DOHH2 (cell line): ENCODE measurements at regions not wholly inside any gene's neighbourhood (a gene's known extent, or its start where the extent isn't known, plus 50 kb on each side); places are given as distances from the start of the nearest gene placed in this dataset.

Experiments used
- H3F3A ChIP-seq: fragments of 200-600 bp; sonication (generic), shearing (Covaris generic); 2 replicates; pipeline ENCODE4 v1.6.0; 2016; ENCODE audit warnings: antibody characterized with exemption, mild to moderate bottlenecking; ENCODE audit not compliant: control insufficient read depth, insufficient read depth
- H3K27ac ChIP-seq: fragments of 200-600 bp; sonication (generic); 2 replicates; pipeline ENCODE4 v1.5.1; 2014; ENCODE audit warnings: low read depth, mild to moderate bottlenecking, low read length, moderate library complexity
- H3K27me3 ChIP-seq: fragments of 200-600 bp; sonication (generic); 2 replicates; pipeline ENCODE4 v1.6.1; 2014; ENCODE audit warnings: mild to moderate bottlenecking, low read length, mixed read lengths; ENCODE audit not compliant: control insufficient read depth
- H3K36me3 ChIP-seq: fragments of 200-600 bp; sonication (generic); 2 replicates; pipeline ENCODE4 v1.6.1; 2014; ENCODE audit warnings: mild to moderate bottlenecking, low read length, moderate library complexity, mixed read lengths; ENCODE audit not compliant: control insufficient read depth
- H3K4me1 ChIP-seq: fragments of 200-600 bp; sonication (generic); 2 replicates; pipeline ENCODE4 v1.6.1; 2014; ENCODE audit warnings: mild to moderate bottlenecking, low read length, mixed read lengths; ENCODE audit not compliant: control insufficient read depth
- H3K4me2 ChIP-seq: fragments of 200-600 bp; sonication (generic); 2 replicates; pipeline ENCODE4 v1.6.0; 2014; ENCODE audit warnings: mild to moderate bottlenecking, low read length, moderate library complexity
- H3K4me3 ChIP-seq: fragments of 200-600 bp; sonication (generic); 2 replicates; pipeline ENCODE4 v1.5.1; 2014; ENCODE audit warnings: mild to moderate bottlenecking, low read length, mixed read lengths
- H3K79me2 ChIP-seq: fragments of 200-600 bp; sonication (generic); 2 replicates; pipeline ENCODE4 v1.6.1; 2014; ENCODE audit warnings: mild to moderate bottlenecking, low read length, mixed read lengths; ENCODE audit not compliant: control insufficient read depth
- H3K9me2 ChIP-seq: fragments of 200-600 bp; sonication (generic); replicated peaks from 2 replicates; pipeline ENCODE4 v1.6.1; 2014; ENCODE audit warnings: mild to moderate bottlenecking, low read length, mixed read lengths; ENCODE audit not compliant: control insufficient read depth
- H3K9me3 ChIP-seq: fragments of 200-600 bp; sonication (generic); 2 replicates; pipeline ENCODE4 v1.6.1; 2014; ENCODE audit warnings: antibody characterized with exemption, low read length, mixed read lengths; ENCODE audit not compliant: control insufficient read depth, insufficient read depth
- H4K20me1 ChIP-seq: fragments of 200-600 bp; sonication (generic); 2 replicates; pipeline ENCODE4 v1.6.0; 2014; ENCODE audit warnings: low read depth, mild to moderate bottlenecking, antibody characterized with exemption, low read length, moderate library complexity; ENCODE audit not compliant: control insufficient read depth, insufficient read depth
- CTCF ChIP-seq: fragments of 200-600 bp; sonication (generic); IDR thresholded peaks from one replicate; pipeline ENCODE4 v1.5.1; 2014; ENCODE audit warnings: antibody characterized with exemption, mild to moderate bottlenecking, low read depth, low read length; ENCODE audit not compliant: poor library complexity, severe bottlenecking
- EZH2phosphoT487 ChIP-seq: fragments of 200-600 bp; sonication (generic); IDR thresholded peaks from 2 replicates; pipeline ENCODE4 v1.6.1; 2017; ENCODE audit warnings: borderline replicate concordance, mild to moderate bottlenecking, antibody characterized with exemption, low read length, moderate library complexity, mixed read lengths

GRCh38 chr10:83960125-83960524, 179.2 kb upstream of the GHITM start:
- TF ChIP-seq CTCF: no peak
- TF ChIP-seq EZH2phosphoT487: no peak
- no peak overlapping the region for H3K27ac ChIP-seq
- no peaks in the 10 kb centered on the region for H4K20me1 ChIP-seq
- no peaks in the 10 kb centered on the region for H3K79me2 ChIP-seq
- H3K9me3 ChIP-seq: no peaks in the 10 kb centered on the region
- H3K4me2 ChIP-seq: no peak overlapping the region
- H3F3A ChIP-seq: no peaks in the 10 kb centered on the region
- H3K36me3 ChIP-seq: no peaks in the 10 kb centered on the region
- H3K4me3 ChIP-seq: no peak overlapping the region
- no peaks in the 10 kb centered on the region for H3K4me1 ChIP-seq
- no peaks in the 10 kb centered on the region for H3K9me2 ChIP-seq
- H3K27me3 ChIP-seq: 0 out of 2 replicates have a peak, but pooled peaks cover 2% of the 10 kb centered on the region

- Histone ChIP-seq H3K79me2 (no peaks in the 10 kb centered on the region), H3K9me3 (no peaks in the 10 kb centered on the region), H3K4me3 (no peak overlapping the region), H3K9me2 (no peaks in the 10 kb centered on the region), H3K27me3 (0 out of 2 replicates have a peak, but pooled peaks cover 2% of the 10 kb centered on the region), H3K27ac (no peak overlapping the region), H3K4me1 (no peaks in the 10 kb centered on the region), H3K4me2 (no peak overlapping the region), H3F3A (no peaks in the 10 kb centered on the region), H3K36me3 (no peaks in the 10 kb centered on the region), H4K20me1 (no peaks in the 10 kb centered on the region)
- TF ChIP-seq EZH2phosphoT487: no peak
- TF ChIP-seq CTCF: no peak
These were observed 177.7 kb upstream of the GHITM start for GRCh38 chr10:83961620-83962019.

GRCh38 chr10:83963446-83963845, 175.9 kb upstream of the GHITM start:
- H3K27me3 ChIP-seq: 0 out of 2 replicates have a peak, but pooled peaks cover 2% of the 10 kb centered on the region
- no peaks in the 10 kb centered on the region for H3K36me3 ChIP-seq
- no peak overlapping the region for H3K27ac ChIP-seq
- H3K4me1 ChIP-seq: no peaks in the 10 kb centered on the region
- H3F3A ChIP-seq: no peaks in the 10 kb centered on the region
- no peak overlapping the region for H3K4me3 ChIP-seq
- no peaks in the 10 kb centered on the region for H4K20me1 ChIP-seq
- no peak overlapping the region for H3K4me2 ChIP-seq
- H3K79me2 ChIP-seq: no peaks in the 10 kb centered on the region
- TF ChIP-seq CTCF: no peak
- no peak for TF ChIP-seq EZH2phosphoT487
- no peaks in the 10 kb centered on the region for H3K9me3 ChIP-seq
- no peaks in the 10 kb centered on the region for H3K9me2 ChIP-seq
